ENCODE measurements at regions not wholly inside any gene's neighbourhood (a gene's known extent, or its start where the extent isn't known, plus 50 kb on each side); places are given as distances from the start of the nearest gene placed in this dataset.
"Not testable (repeated sequence)": the region's sequence is repeated elsewhere in the genome, so short reads cannot be mapped to it uniquely, and the experiment has no call there.

- Histone ChIP-seq H3K27ac (ENCODE audit: low read length) (no peak overlapping the region), H3K36me3 (ENCODE audit: control insufficient read depth, insufficient read depth, low read length) (no peaks in the 10 kb centered on the region), H3K4me3 (ENCODE audit: low read length) (no peak overlapping the region), H3K27me3 (ENCODE audit: control insufficient read depth, insufficient read depth, low read length) (no peaks in the 10 kb centered on the region), H3K9me3 (ENCODE audit: control insufficient read depth, insufficient read depth, low read length) (no peaks in the 10 kb centered on the region), H3K4me1 (ENCODE audit: control insufficient read depth, insufficient read depth, low read length) (no peaks in the 10 kb centered on the region)
- intact Hi-C loops (cut with micrococcal nuclease), result no loop called here
- TF ChIP-seq CTCF (IDR thresholded peaks at IDR 0.05), result no peak
- no peaks in the 10 kb centered on the region for H3K9me3 Mint-ChIP-seq
- ATAC-seq, result no peak
- no peak for DNase-seq
- H3K27ac Mint-ChIP-seq, result no peak overlapping the region
- H3K4me3 Mint-ChIP-seq, result no peak overlapping the region
- H3K36me3 Mint-ChIP-seq, result no peaks in the 10 kb centered on the region
- H3K4me1 Mint-ChIP-seq, result no peaks in the 10 kb centered on the region
- peaks cover 3 to 6% of the 10 kb centered on the region in 2 donors for H3K27me3 Mint-ChIP-seq (ENCODE audit: low read depth in 2 of 2)
- WGBS (ENCODE audit: insufficient coverage), result 76% methylated on average over 8 of the region's 11 CpGs
These were observed 195.9 kb downstream of the CPEB2 start for GRCh38 chr4:15198070-15198727.

DNA sequence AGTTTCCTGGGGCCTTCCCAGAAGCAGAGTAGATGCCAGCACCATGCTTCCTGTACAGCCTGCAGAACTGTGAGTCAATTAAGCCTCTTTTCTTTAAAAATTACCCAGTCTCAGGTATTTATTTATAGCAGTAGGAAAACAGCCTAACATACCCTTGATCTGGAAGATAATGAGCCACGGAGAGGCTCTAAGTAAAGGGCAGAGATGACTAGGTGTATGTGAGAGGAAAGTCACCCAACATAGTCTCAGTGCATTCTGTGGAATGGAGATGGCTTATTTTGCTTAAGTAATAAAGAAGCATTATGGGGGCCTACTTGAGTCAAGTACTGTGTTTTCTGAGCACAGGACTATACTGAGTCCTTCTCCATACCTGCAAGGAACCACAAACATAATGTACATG lies 199.5 kb downstream of the CPEB2 start:
- H3K27me3 ChIP-seq (ENCODE audit: control insufficient read depth, insufficient read depth, low read length), result no peaks in the 10 kb centered on the region
- H3K4me1 Mint-ChIP-seq, result no peaks in the 10 kb centered on the region
- H3K27ac Mint-ChIP-seq, result no peak overlapping the region
- no peak overlapping the region for H3K27ac ChIP-seq (ENCODE audit: low read length)
- H3K9me3 ChIP-seq (ENCODE audit: control insufficient read depth, insufficient read depth, low read length), result peaks cover 8% of the 10 kb centered on the region
- no peaks in the 10 kb centered on the region for H3K4me1 ChIP-seq (ENCODE audit: control insufficient read depth, insufficient read depth, low read length)
- H3K36me3 Mint-ChIP-seq, result peaks cover 9% of the 10 kb centered on the region
- DNase-seq (no peak), ATAC-seq (no peak)
- H3K27me3 Mint-ChIP-seq (ENCODE audit: low read depth in 2 of 2), result peaks cover 0 to 2% of the 10 kb centered on the region in 2 donors
- no peak overlapping the region for H3K4me3 ChIP-seq (ENCODE audit: low read length)
- intact Hi-C loops (cut with micrococcal nuclease), result no loop called here
- TF ChIP-seq CTCF (IDR thresholded peaks at IDR 0.05), result no peak
- H3K4me3 Mint-ChIP-seq, result no peak overlapping the region
- H3K36me3 ChIP-seq (ENCODE audit: control insufficient read depth, insufficient read depth, low read length), result no peaks in the 10 kb centered on the region
- WGBS (ENCODE audit: insufficient coverage), result 61% methylated on average over 1 of the region's 1 CpG
- H3K9me3 Mint-ChIP-seq, result peaks cover 5 to 8% of the 10 kb centered on the region in 2 donors

DNA sequence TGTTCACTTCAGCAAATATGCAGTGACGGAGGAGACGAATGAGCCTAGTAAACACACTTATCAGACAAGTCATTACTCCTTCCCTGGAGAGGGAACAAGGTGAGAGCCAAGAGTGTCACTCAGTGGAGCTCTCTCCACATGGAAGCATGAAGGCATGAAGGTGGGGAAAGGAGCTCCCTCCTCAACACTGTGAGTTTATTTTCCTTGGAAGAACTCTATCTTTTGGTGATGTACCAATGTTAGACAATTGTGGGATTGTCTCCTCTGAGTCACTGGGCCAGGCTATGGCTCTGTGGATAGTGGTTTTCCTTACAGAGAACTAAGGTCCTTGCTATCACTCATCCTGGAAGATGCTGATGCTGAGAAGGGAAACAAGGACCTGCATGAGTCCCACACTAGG lies 200.2 kb downstream of the CPEB2 start:
- ATAC-seq (no peak), DNase-seq (no peak)
- no peak for TF ChIP-seq CTCF (IDR thresholded peaks at IDR 0.05)
- Mint-ChIP-seq H3K9me3 (peaks cover 6 to 13% of the 10 kb centered on the region in 2 donors), H3K27ac (no peak overlapping the region), H3K4me1 (no peaks in the 10 kb centered on the region), H3K36me3 (peaks cover 11% of the 10 kb centered on the region), H3K4me3 (no peak overlapping the region), H3K27me3 (ENCODE audit: low read depth in 2 of 2) (peaks cover 0 to 2% of the 10 kb centered on the region in 2 donors)
- H3K9me3 ChIP-seq (ENCODE audit: control insufficient read depth, insufficient read depth, low read length), result peaks cover 14% of the 10 kb centered on the region
- no peaks in the 10 kb centered on the region for H3K27me3 ChIP-seq (ENCODE audit: control insufficient read depth, insufficient read depth, low read length)
- WGBS (ENCODE audit: insufficient coverage), result 100% methylated on average over 2 of the region's 2 CpGs
- no peaks in the 10 kb centered on the region for H3K36me3 ChIP-seq (ENCODE audit: control insufficient read depth, insufficient read depth, low read length)
- intact Hi-C loops (cut with micrococcal nuclease), result no loop called here
- no peaks in the 10 kb centered on the region for H3K4me1 ChIP-seq (ENCODE audit: control insufficient read depth, insufficient read depth, low read length)
- no peak overlapping the region for H3K4me3 ChIP-seq (ENCODE audit: low read length)
- H3K27ac ChIP-seq (ENCODE audit: low read length), result no peak overlapping the region

GRCh38 chr4:15206526-15206925 lies 204.2 kb downstream of the CPEB2 start:
- Mint-ChIP-seq H3K36me3 (peaks cover 11% of the 10 kb centered on the region), H3K9me3 (peaks cover 6 to 13% of the 10 kb centered on the region in 2 donors)
- intact Hi-C loops (cut with micrococcal nuclease); DNase-seq; H3K27ac Mint-ChIP-seq; H3K36me3 ChIP-seq (ENCODE audit: control insufficient read depth, insufficient read depth, low read length); H3K4me3 Mint-ChIP-seq; H3K4me3 ChIP-seq (ENCODE audit: low read length); H3K27ac ChIP-seq (ENCODE audit: low read length); ATAC-seq; H3K4me1 Mint-ChIP-seq; H3K27me3 Mint-ChIP-seq (ENCODE audit: low read depth in 2 of 2); H3K27me3 ChIP-seq (ENCODE audit: control insufficient read depth, insufficient read depth, low read length); H3K4me1 ChIP-seq (ENCODE audit: control insufficient read depth, insufficient read depth, low read length): not testable (repeated sequence)
- 90% methylated on average over 3 of the region's 3 CpGs for WGBS (ENCODE audit: insufficient coverage)
- H3K9me3 ChIP-seq (ENCODE audit: control insufficient read depth, insufficient read depth, low read length), result peaks cover 14% of the 10 kb centered on the region

All from natural killer cell (primary cell).